ENCODE measurements at regions not wholly inside any gene's neighbourhood (a gene's known extent, or its start where the extent isn't known, plus 50 kb on each side); places are given as distances from the start of the nearest gene placed in this dataset.
A peak's percentile ranks its signal among the peaks of the same experiment; 100 is the strongest.

DNA sequence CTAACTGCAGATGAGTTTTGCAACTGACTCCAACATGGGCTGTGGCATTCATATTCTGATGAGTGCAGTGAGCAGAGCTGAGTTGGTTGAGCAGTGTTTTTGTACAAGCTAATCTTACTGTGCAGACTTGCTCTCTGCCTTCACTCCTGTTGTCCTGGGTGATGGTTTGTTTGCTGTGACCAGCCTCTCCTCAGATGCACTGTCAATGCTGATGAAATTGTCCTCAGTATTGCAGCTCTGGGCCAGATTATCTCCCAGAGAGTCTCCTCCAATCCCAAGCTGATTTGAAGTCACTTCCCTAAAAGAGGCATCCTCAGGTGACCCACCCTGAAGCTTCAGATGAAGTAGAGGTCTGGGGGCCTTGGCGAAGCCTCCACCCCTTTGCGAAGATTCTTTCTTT lies 581.8 kb downstream of the ACTL7B start:
- Mint-ChIP-seq H3K27me3 (peaks cover 61% of the 10 kb centered on the region), H3K9me3 (ENCODE audit: low read depth) (no peaks in the 10 kb centered on the region), H3K36me3 (ENCODE audit: insufficient read depth) (no peaks in the 10 kb centered on the region), H3K27ac (no peak overlapping the region), H3K4me1 (ENCODE audit: low read depth) (peaks cover 41% of the 10 kb centered on the region), H3K4me3 (ENCODE audit: low read depth) (no peak overlapping the region)
- TF ChIP-seq, protein P1, sequence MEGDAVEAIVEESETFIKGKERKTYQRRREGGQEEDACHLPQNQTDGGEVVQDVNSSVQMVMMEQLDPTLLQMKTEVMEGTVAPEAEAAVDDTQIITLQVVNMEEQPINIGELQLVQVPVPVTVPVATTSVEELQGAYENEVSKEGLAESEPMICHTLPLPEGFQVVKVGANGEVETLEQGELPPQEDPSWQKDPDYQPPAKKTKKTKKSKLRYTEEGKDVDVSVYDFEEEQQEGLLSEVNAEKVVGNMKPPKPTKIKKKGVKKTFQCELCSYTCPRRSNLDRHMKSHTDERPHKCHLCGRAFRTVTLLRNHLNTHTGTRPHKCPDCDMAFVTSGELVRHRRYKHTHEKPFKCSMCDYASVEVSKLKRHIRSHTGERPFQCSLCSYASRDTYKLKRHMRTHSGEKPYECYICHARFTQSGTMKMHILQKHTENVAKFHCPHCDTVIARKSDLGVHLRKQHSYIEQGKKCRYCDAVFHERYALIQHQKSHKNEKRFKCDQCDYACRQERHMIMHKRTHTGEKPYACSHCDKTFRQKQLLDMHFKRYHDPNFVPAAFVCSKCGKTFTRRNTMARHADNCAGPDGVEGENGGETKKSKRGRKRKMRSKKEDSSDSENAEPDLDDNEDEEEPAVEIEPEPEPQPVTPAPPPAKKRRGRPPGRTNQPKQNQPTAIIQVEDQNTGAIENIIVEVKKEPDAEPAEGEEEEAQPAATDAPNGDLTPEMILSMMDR (IDR thresholded peaks at IDR 0.05; ENCODE audit: unreplicated experiment), result no peak
- DNase-seq (ENCODE audit: low spot score, unreplicated experiment), result no peak

DNA sequence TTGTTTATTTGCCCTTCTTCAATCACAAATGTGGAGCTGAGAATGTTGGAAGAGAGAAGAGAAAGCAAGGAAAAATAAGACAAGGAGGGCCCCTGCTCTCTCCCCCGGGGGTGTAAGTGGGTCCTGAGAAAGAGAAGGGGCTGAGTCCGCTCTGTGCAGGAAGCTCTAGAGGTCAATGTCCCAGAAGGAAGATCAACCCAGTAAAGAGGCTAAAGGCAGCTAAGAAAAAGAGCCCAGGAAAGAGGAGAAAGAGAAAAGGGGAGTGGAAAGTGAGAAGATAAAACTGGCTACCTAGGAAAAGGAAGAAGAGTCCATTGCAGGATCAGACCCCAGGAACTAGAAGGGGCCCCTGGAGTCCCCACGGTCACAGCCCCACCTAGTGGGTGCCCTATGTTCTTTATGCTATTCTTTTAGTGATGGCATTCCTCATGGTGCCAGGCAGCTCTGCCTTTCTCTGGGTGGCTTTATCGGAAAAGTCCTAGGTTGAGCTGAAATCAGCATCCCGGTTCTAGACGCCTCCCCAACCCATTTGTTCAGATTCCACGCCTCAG lies 583.4 kb downstream of the ACTL7B start:
- peak overlapping the region; percentile 38 for H3K4me3 Mint-ChIP-seq (ENCODE audit: low read depth)
- no peaks in the 10 kb centered on the region for H3K9me3 Mint-ChIP-seq (ENCODE audit: low read depth)
- TF ChIP-seq, protein P1 (IDR thresholded peaks at IDR 0.05; ENCODE audit: unreplicated experiment), result peak; percentile 64
- H3K4me1 Mint-ChIP-seq (ENCODE audit: low read depth), result peaks cover 45% of the 10 kb centered on the region
- peak overlapping the region; percentile 93 for H3K27ac Mint-ChIP-seq
- no peak for DNase-seq (ENCODE audit: low spot score, unreplicated experiment)
- H3K27me3 Mint-ChIP-seq, result peaks cover 67% of the 10 kb centered on the region
- H3K36me3 Mint-ChIP-seq (ENCODE audit: insufficient read depth), result no peaks in the 10 kb centered on the region

DNA sequence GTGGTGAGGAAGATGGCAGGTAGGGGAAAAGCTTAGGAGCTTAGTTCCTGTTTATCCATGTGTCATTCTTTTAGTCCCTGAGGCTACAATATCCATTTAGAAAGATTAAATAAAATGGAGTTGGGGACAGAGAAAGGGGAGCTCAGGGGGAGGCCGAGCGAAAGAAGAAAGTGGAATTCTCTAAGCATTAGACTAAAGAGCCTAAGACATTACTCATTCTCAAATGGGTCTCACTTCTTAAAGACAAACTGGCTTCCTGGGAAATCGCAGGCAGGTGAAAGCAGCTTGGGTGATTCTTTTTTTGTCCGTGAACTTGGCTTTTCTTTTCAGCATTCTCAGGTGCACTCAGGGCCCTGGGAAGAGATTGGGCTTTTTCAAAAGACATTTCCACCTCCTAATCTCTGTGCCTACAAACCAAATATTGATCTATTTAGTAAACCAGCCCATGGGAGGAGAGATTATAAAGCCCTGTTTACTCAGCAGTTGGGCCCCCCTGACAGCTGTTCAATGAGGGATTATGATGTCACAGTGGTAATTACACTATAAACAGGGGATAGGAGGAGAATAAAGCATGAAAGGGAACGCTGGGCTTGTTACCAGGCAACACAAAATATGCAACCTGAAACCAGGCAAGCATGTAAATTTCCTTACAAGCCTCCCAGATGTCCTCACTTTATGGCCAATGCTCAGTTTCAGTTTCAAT lies 584.0 kb downstream of the ACTL7B start:
- DNase-seq (ENCODE audit: low spot score, unreplicated experiment), result peak; percentile 47
- peaks cover 69% of the 10 kb centered on the region for H3K27me3 Mint-ChIP-seq
- H3K4me3 Mint-ChIP-seq (ENCODE audit: low read depth), result peak overlapping the region; percentile 38

DNA sequence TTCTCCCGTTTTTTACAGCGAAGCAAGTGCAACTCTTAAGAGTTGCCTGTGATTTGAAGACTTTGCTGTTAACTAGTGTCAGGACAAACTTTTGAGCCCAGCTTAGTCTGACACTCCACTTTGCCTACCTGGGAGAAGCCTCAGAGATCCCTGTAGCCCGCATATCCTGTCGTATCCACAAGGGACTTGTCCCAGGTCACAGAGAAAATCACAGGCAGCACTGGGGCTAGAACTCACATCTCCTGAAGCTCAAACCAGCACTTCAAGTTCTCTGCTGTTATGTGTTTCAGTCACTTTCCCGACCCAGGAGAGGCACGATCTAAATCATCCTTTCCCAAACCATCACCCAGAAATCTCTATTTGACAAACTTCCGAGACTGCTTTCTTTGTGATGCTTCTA lies 584.5 kb downstream of the ACTL7B start:
- Mint-ChIP-seq H3K4me3 (ENCODE audit: low read depth) (no peak overlapping the region), H3K9me3 (ENCODE audit: low read depth) (no peaks in the 10 kb centered on the region), H3K27me3 (peaks cover 69% of the 10 kb centered on the region), H3K4me1 (ENCODE audit: low read depth) (peaks cover 45% of the 10 kb centered on the region), H3K27ac (peak overlapping the region; percentile 93), H3K36me3 (ENCODE audit: insufficient read depth) (no peaks in the 10 kb centered on the region)
- TF ChIP-seq, protein P1 (IDR thresholded peaks at IDR 0.05; ENCODE audit: unreplicated experiment), result no peak
- no peak for DNase-seq (ENCODE audit: low spot score, unreplicated experiment)

More for the DNA sequence above, 584.0 kb downstream of the ACTL7B start:
- peaks cover 45% of the 10 kb centered on the region for H3K4me1 Mint-ChIP-seq (ENCODE audit: low read depth)
- H3K36me3 Mint-ChIP-seq (ENCODE audit: insufficient read depth), result no peaks in the 10 kb centered on the region
- H3K9me3 Mint-ChIP-seq (ENCODE audit: low read depth), result no peaks in the 10 kb centered on the region
- H3K27ac Mint-ChIP-seq, result peak overlapping the region; percentile 93
- TF ChIP-seq, protein P1 (IDR thresholded peaks at IDR 0.05; ENCODE audit: unreplicated experiment), result no peak

DNA sequence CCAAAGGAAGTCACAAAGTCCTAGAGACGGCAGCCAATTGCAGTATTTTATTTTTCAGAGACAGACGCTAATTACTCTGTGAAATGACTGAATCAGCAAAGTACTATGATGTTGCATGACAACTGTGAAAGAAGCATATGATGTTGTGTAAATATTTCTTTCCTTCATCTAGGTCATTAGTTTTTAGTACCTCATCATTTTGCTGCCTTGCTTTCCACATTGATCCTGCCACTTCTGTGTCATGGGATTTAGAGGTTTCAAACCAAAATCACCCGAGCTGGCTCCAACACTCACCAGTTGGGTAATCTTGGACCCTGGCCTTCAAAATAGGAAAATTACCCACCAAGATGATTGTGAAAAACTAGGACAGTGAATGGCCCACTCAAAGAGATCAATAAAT lies 585.2 kb downstream of the ACTL7B start:
- Mint-ChIP-seq H3K27ac (no peak overlapping the region), H3K27me3 (peaks cover 69% of the 10 kb centered on the region), H3K4me1 (ENCODE audit: low read depth) (peaks cover 45% of the 10 kb centered on the region), H3K36me3 (ENCODE audit: insufficient read depth) (no peaks in the 10 kb centered on the region), H3K4me3 (ENCODE audit: low read depth) (no peak overlapping the region), H3K9me3 (ENCODE audit: low read depth) (no peaks in the 10 kb centered on the region)
- TF ChIP-seq, protein P1 (IDR thresholded peaks at IDR 0.05; ENCODE audit: unreplicated experiment), result no peak
- DNase-seq (ENCODE audit: low spot score, unreplicated experiment), result no peak
